Mucosa of rectum (tissue), 2 donors: ENCODE measurements at regions not wholly inside any gene's neighbourhood (a gene's known extent, or its start where the extent isn't known, plus 50 kb on each side); places are given as distances from the start of the nearest gene placed in this dataset.

Experiments used
- H3K27ac ChIP-seq, 2 donors: one replicate each; pipeline ENCODE4 v1.7.0; 2013; ENCODE audit warnings: inconsistent platforms in 2 of 2, low read depth in 2 of 2, low read length in 2 of 2
- H3K27me3 ChIP-seq, 2 donors: one replicate each; pipeline ENCODE4 v1.7.0; 2013; ENCODE audit warnings: low read length in 2 of 2; ENCODE audit not compliant: control insufficient read depth in 2 of 2, insufficient read depth in 2 of 2
- H3K36me3 ChIP-seq, 2 donors: one replicate each; pipeline ENCODE4 v1.7.0; 2013; ENCODE audit warnings: low read length in 2 of 2; ENCODE audit not compliant: control insufficient read depth in 2 of 2, insufficient read depth in 2 of 2
- H3K4me1 ChIP-seq, 2 donors: one replicate each; pipeline ENCODE4 v1.7.0; 2013; ENCODE audit warnings: low read length in 2 of 2, mild to moderate bottlenecking in 1 of 2; ENCODE audit not compliant: control insufficient read depth in 2 of 2, insufficient read depth in 2 of 2
- H3K4me3 ChIP-seq, 2 donors: one replicate each; pipeline ENCODE4 v1.7.0; 2013; ENCODE audit warnings: low read length in 2 of 2
- H3K9ac ChIP-seq, 2 donors: one replicate each; pipeline ENCODE4 v1.7.0; 2013; ENCODE audit warnings: low read length in 2 of 2, low read depth in 1 of 2, mild to moderate bottlenecking in 1 of 2
- H3K9me3 ChIP-seq, 2 donors: one replicate each; pipeline ENCODE4 v1.7.0; 2013; ENCODE audit warnings: low read length in 2 of 2; ENCODE audit not compliant: control insufficient read depth in 2 of 2
- donor health status: healthy.
- donor health status: Normal muscosa, but diverticular disease.

DNA sequence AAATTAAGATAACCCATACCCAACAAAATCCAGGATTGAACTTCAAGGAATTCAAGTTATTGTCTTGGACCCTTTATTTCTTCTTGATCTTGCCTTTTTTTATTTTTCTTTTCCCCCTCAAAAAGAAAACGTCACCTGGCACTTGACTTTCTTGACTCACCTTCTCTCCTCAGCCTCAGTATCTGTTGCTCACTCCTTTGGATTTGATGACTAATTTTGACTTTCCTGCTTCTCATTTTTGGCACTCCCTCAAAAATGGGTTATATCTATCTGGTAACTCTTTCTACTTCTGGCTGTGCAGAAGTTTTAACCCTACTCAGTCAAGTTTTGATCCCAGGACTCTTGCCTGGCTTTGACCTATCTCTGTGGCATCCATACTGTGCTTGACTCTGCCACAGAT lies 66.6 kb upstream of the SPATA31D4 start:
- no peaks in the 10 kb centered on the region for H3K36me3 ChIP-seq
- H3K4me1 ChIP-seq, result no peaks in the 10 kb centered on the region
- no peaks in the 10 kb centered on the region for H3K27me3 ChIP-seq
- no peak overlapping the region for H3K4me3 ChIP-seq
- H3K9ac ChIP-seq, result no peak overlapping the region
- no peaks in the 10 kb centered on the region for H3K9me3 ChIP-seq
- no peak overlapping the region for H3K27ac ChIP-seq

DNA sequence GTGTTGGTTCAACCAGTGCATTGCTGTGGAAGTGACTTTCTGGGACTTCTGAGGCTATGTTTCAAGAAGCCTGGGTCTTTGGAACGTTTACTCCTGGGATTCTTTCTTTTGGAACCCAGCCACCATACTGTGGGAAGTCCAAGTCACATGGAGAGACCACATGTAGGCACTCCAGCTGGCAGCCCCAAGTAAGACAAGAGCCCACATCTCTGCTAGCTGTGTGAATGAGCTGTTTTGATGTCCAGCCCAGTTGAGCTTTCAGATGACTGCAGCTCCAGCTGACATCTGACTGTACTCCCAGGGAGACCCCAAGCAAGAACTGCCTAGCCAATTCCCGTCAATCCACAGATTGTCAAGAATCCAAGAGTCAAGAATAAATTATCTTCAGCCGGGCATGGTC lies 60.1 kb upstream of the SPATA31D4 start:
- Histone ChIP-seq H3K36me3 (no peaks in the 10 kb centered on the region), H3K4me3 (no peak overlapping the region), H3K9ac (no peak overlapping the region), H3K27ac (no peak overlapping the region), H3K27me3 (no peaks in the 10 kb centered on the region), H3K9me3 (no peaks in the 10 kb centered on the region), H3K4me1 (no peaks in the 10 kb centered on the region)

DNA sequence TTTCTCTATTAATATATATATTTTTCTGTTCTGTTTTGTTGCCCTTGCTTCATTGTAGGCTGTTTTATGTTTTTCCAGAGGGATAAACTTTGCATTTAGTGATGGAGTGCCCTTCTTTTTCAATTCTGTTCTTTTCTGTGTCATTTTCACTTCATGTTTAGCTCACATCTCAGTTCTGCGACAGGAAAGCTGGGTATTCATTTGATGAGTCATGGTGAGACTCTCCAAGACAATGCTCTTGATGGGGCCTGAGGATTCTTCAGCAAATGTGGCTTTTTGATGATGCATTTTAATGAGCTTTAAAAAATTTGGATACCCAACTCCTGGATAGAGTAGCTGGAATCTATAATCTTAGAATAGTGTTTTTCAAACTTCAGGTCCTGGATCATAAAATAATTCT lies 56.5 kb upstream of the SPATA31D4 start:
- no peaks in the 10 kb centered on the region for H3K9me3 ChIP-seq
- no peak overlapping the region for H3K9ac ChIP-seq
- H3K36me3 ChIP-seq, result no peaks in the 10 kb centered on the region
- no peak overlapping the region for H3K27ac ChIP-seq
- H3K27me3 ChIP-seq, result no peaks in the 10 kb centered on the region
- peaks cover 0 to 10% of the 10 kb centered on the region in 2 donors for H3K4me1 ChIP-seq
- no peak overlapping the region for H3K4me3 ChIP-seq

DNA sequence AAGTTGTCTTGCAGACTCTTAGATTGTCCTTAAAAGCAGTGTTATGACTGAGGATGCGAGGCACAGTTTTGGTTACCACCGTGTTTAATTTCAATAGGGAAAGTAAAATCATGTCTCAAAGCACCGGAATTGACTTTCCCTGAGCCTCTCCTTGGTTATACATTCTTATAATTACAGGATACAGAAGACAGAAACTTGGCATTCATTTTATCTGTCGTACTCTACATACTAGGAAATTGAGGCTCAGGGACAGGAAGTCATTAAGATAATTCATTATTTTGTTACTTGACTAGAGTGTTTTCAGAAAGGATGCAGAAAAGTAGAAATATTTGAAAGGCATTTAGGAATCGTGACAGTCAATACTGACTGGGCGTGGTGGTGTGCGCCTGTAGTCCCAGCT lies 54.0 kb upstream of the SPATA31D4 start:
- H3K36me3 ChIP-seq, result no peaks in the 10 kb centered on the region
- H3K27ac ChIP-seq, result peak overlapping the region in 1 of 2 donors; percentile 72
- H3K9me3 ChIP-seq, result no peaks in the 10 kb centered on the region

DNA sequence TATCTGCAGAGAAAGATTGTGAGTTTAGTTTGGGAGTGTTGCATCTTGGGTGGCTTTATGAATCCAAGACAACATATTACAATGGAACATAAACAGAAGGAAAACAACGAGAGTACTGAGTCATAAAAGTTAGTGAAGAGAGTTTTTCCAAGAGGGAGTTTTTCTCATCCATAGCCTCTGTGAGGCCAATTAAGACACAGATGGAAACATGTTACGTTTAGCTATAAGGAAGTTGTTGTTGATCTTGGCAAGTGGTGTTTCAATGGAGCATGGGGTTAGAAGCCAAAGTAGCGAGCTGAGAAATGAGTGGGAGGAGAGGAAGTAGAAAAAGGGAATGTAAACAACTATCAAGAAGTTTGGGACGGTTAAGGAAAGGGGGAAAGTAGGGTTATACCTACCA lies 53.3 kb upstream of the SPATA31D4 start:
- H3K9me3 ChIP-seq, result no peaks in the 10 kb centered on the region
- H3K9ac ChIP-seq, result no peak overlapping the region
- no peaks in the 10 kb centered on the region for H3K27me3 ChIP-seq
- H3K27ac ChIP-seq, result peak overlapping the region; percentile 70 to 72
- H3K36me3 ChIP-seq, result no peaks in the 10 kb centered on the region
- peaks cover 11 to 33% of the 10 kb centered on the region in 2 donors for H3K4me1 ChIP-seq
- H3K4me3 ChIP-seq, result no peak overlapping the region

More for the DNA sequence above, 54.0 kb upstream of the SPATA31D4 start:
- Histone ChIP-seq H3K9ac (no peak overlapping the region), H3K4me1 (peaks cover 5 to 27% of the 10 kb centered on the region in 2 donors), H3K27me3 (no peaks in the 10 kb centered on the region), H3K4me3 (no peak overlapping the region)

DNA sequence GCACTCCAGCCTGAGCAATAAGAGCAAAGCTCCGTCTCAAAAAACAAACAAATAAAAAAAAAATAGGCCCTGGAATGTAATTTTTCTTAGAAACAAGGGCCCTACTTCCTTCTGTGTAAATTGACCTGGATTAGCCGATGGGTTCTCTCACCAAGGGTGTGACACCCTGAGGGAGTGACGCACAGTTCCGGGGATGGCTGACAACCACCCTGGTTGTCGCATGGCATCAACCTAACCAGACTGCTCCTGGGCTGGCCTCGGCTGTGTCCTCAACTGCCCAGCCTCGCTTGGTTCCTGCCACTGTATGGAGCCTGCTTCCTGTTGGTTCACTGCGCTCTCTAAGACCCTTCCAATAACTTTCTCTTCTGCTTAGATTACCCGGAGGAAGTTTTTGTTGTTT lies 51.2 kb upstream of the SPATA31D4 start:
- H3K27ac ChIP-seq, result peak overlapping the region; percentile 62 to 70
- no peak overlapping the region for H3K9ac ChIP-seq
- H3K4me3 ChIP-seq, result no peak overlapping the region
- peaks cover 19 to 38% of the 10 kb centered on the region in 2 donors for H3K4me1 ChIP-seq
- H3K27me3 ChIP-seq, result no peaks in the 10 kb centered on the region
- no peaks in the 10 kb centered on the region for H3K36me3 ChIP-seq
- no peaks in the 10 kb centered on the region for H3K9me3 ChIP-seq
